Body of pancreas (tissue), 4 donors: ENCODE measurements at regions not wholly inside any gene's neighbourhood (a gene's known extent, or its start where the extent isn't known, plus 50 kb on each side); places are given as distances from the start of the nearest gene placed in this dataset.

ENCODE experiments used
- ATAC-seq: fragments of 150-250 bp; one replicate; pipeline ENCODE4 v1.9.1; 2016
- DNase-seq, 4 donors: peaks; one replicate each; pipeline ENCODE4 v3.0.0-alpha.2; 2019
- H3K27ac ChIP-seq, 4 donors: fragments of 200-600 bp; sonication (generic); 1 replicate in 3 of 4; 2 replicates in 1 of 4; pipeline versions ENCODE4 v1.5.1 to v1.6.1; 2016 to 2019; ENCODE audit warnings: mild to moderate bottlenecking in 1 of 4, mixed read lengths in 1 of 4, moderate library complexity in 1 of 4
- H3K27me3 ChIP-seq, 2 donors: fragments of 200-600 bp; sonication (generic); one replicate each; pipeline ENCODE4 v1.6.0; 2016; ENCODE audit warnings: mild to moderate bottlenecking in 1 of 2
- H3K36me3 ChIP-seq, 2 donors: fragments of 200-600 bp; sonication (generic); replicated peaks in 1 of 2; 2 replicates each; pipeline ENCODE4 v1.5.1; 2016; ENCODE audit warnings: low read depth in 2 of 2; ENCODE audit not compliant: insufficient read depth in 1 of 2
- H3K4me1 ChIP-seq: fragments of 200-600 bp; sonication (generic); one replicate; pipeline ENCODE4 v1.6.0; 2016
- H3K4me3 ChIP-seq, 2 donors: fragments of 200-600 bp; sonication (generic); 1 replicate in 1 of 2; 2 replicates in 1 of 2; pipeline ENCODE4 v1.5.1; 2016 to 2019
- H3K9me3 ChIP-seq, 3 donors: fragments of 200-600 bp; sonication (generic); 1 replicate in 2 of 3; 2 replicates in 1 of 3; pipeline ENCODE4 v1.5.1; 2016
- CTCF ChIP-seq, 7 experiments: fragments of 450-650 bp in 4 of 7; fragments of 200-600 bp in 3 of 7; sonication (generic) in 3 of 7; IDR thresholded peaks; one replicate each; pipeline ENCODE4 v1.5.1; 2016 to 2019; ENCODE audit warnings: antibody characterized with exemption in 7 of 7
- POLR2A ChIP-seq, 3 donors: fragments of 450-650 bp; IDR thresholded peaks; one replicate each; pipeline ENCODE4 v1.6.1; 2016; ENCODE audit warnings: antibody characterized with exemption in 3 of 3, mild to moderate bottlenecking in 2 of 3
- WGBS, 2 donors: methylation state at CpG; one replicate each; pipeline ENCODE4 v1.1.5; 2017; 5-methylcytosine and 5-hydroxymethylcytosine counted together
- intact Hi-C: fragments of 100-400 bp; cut with DNase I; formaldehyde crosslinking; loops from one replicate; pipeline ENCODE4 v1.15.1; 2023

GRCh38 chr3:87128006-87128405, 99.1 kb upstream of the CHMP2B start:
- Histone ChIP-seq H3K4me3 (no peak overlapping the region), H3K36me3 (no peaks in the 10 kb centered on the region), H3K27ac (no peak overlapping the region), H3K27me3 (no peaks in the 10 kb centered on the region), H3K9me3 (no peaks in the 10 kb centered on the region), H3K4me1 (no peaks in the 10 kb centered on the region)
- intact Hi-C loops: no loop called here
- TF ChIP-seq POLR2A (IDR thresholded peaks at IDR 0.05) (no peak), CTCF (IDR thresholded peaks at IDR 0.05) (no peak)
- WGBS, 2 donors: 72 to 86% methylated on average over 2 of the region's 2 CpGs
- no peak for ATAC-seq
- no peak for DNase-seq

DNA sequence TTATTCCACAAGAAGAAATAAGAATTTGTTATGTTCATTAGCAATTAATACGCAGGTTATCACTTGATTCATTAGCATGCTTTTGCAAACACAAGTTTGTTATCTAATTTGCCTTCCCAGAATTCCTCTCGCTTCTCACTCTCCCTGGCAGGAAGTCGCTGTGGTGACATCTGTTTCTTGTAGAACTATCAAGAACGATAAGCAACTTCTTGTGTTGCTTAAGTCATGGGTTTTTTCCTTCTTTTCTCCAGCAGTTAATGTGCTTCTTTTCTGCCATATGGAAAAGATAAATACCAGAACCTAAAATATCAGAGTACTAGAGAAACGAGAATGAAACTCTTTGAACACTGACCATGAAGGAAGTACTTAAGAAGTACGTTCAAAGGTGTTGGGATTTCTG, 99.8 kb upstream of the CHMP2B start:
- Histone ChIP-seq H3K27me3 (no peaks in the 10 kb centered on the region), H3K4me1 (no peaks in the 10 kb centered on the region), H3K36me3 (no peaks in the 10 kb centered on the region), H3K4me3 (no peak overlapping the region), H3K27ac (no peak overlapping the region), H3K9me3 (no peaks in the 10 kb centered on the region)
- TF ChIP-seq POLR2A (IDR thresholded peaks at IDR 0.05) (no peak), CTCF (IDR thresholded peaks at IDR 0.05) (no peak)
- WGBS, 2 donors: 61% methylated on average over 6 of the region's 6 CpGs
- DNase-seq (no peak), ATAC-seq (no peak)
- intact Hi-C loops: no loop called here

DNA sequence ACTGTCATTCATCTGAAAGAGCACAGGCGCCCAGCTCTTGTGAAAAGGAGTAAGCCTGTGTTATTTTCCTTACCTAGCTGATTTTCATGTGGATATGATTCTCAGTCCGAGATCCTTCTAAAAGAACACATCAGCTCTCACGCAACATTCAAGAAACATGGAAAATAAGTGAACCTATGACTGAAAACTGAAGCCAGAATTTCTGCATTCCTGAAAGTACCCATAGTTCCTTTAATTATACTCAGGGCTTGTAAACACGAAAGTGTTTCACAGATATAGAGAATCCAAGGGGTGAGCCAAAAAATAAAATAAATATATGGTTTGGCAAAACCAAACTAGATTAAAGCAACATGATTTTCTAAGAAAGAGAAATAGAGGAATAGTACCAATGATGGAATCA, 100.8 kb upstream of the CHMP2B start:
- no peak for TF ChIP-seq POLR2A (IDR thresholded peaks at IDR 0.05)
- TF ChIP-seq CTCF (IDR thresholded peaks at IDR 0.05): no peak
- Histone ChIP-seq H3K4me3 (no peak overlapping the region), H3K9me3 (no peaks in the 10 kb centered on the region), H3K27ac (no peak overlapping the region), H3K4me1 (no peaks in the 10 kb centered on the region), H3K36me3 (no peaks in the 10 kb centered on the region), H3K27me3 (no peaks in the 10 kb centered on the region)
- intact Hi-C loops: no loop called here
- DNase-seq (no peak), ATAC-seq (no peak)
- WGBS, 2 donors: 49 to 59% methylated on average over 4 of the region's 4 CpGs

- Histone ChIP-seq H3K4me3 (no peak overlapping the region), H3K27ac (no peak overlapping the region), H3K27me3 (no peaks in the 10 kb centered on the region), H3K9me3 (no peaks in the 10 kb centered on the region), H3K36me3 (no peaks in the 10 kb centered on the region), H3K4me1 (no peaks in the 10 kb centered on the region)
- DNase-seq: no peak
- no peak for TF ChIP-seq POLR2A (IDR thresholded peaks at IDR 0.05)
- TF ChIP-seq CTCF (IDR thresholded peaks at IDR 0.05): no peak
- 68 to 87% methylated on average over 5 of the region's 5 CpGs for WGBS, 2 donors
- no peak for ATAC-seq
- intact Hi-C loops: no loop called here
Measured at GRCh38 chr3:87125116-87125515, 102.0 kb upstream of the CHMP2B start.

GRCh38 chr3:87122766-87123165, 104.3 kb upstream of the CHMP2B start:
- DNase-seq: no peak
- H3K36me3 ChIP-seq: no peaks in the 10 kb centered on the region
- TF ChIP-seq POLR2A (IDR thresholded peaks at IDR 0.05) (no peak), CTCF (IDR thresholded peaks at IDR 0.05) (no peak)
- intact Hi-C loops: no loop called here
- no peak overlapping the region for H3K4me3 ChIP-seq
- H3K27ac ChIP-seq: no peak overlapping the region
- H3K9me3 ChIP-seq: no peaks in the 10 kb centered on the region
- H3K4me1 ChIP-seq: no peaks in the 10 kb centered on the region
- no peak for ATAC-seq
- no peaks in the 10 kb centered on the region for H3K27me3 ChIP-seq
